OCI-LY1 (cell line): ENCODE measurements at regions not wholly inside any gene's neighbourhood (a gene's known extent, or its start where the extent isn't known, plus 50 kb on each side); places are given as distances from the start of the nearest gene placed in this dataset.

Source experiments
- CTCF ChIP-seq: fragments of 200-600 bp; sonication (generic), shearing (Covaris generic); IDR thresholded peaks from 2 replicates; pipeline ENCODE4 v1.5.1; 2017; ENCODE audit warnings: mild to moderate bottlenecking, antibody characterized with exemption, low read length, moderate library complexity, mixed read lengths
- EZH2 ChIP-seq: fragments of 200-600 bp; sonication (generic), shearing (Covaris generic); IDR thresholded peaks from 2 replicates; pipeline ENCODE4 v1.8.0; 2017; ENCODE audit warnings: borderline replicate concordance, mixed run types, mild to moderate bottlenecking, antibody characterized with exemption, low read length, moderate library complexity, mixed read lengths

DNA sequence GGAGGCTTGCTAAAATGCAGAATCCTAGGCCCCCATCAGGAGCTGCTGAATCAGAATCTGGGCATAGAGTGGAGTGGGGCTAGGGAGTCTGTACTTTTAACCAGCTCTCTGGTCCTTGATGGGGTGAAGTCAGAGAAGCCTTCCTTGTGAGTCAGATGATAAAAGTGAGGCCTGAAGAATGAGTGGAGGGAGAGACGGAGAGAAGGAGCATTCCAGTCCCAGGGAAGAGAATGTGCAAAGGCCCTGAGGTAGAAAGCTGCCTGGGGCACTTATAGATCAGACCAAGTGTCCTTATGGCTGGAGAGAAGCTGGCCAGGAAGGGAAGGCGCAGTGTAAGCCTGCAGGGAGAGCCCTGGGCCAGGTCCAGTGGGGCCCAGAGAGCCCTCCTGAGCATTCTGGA is 235.1 kb upstream of the NLRP1 start:
- TF ChIP-seq CTCF (no peak), EZH2 (no peak)
